PFSK-1 (cell line): ENCODE measurements at regions not wholly inside any gene's neighbourhood (a gene's known extent, or its start where the extent isn't known, plus 50 kb on each side); places are given as distances from the start of the nearest gene placed in this dataset.

Source experiments
- FOXP2 ChIP-seq: optimal IDR thresholded peaks from 2 replicates; pipeline ENCODE3; 2011; ENCODE audit warnings: borderline replicate concordance, control low read depth, inconsistent platforms; ENCODE audit not compliant: insufficient read depth; ENCODE audit errors: extremely low read length, extremely low read depth
- POLR2AphosphoS5 ChIP-seq: IDR thresholded peaks from 2 replicates; pipeline ENCODE4 v1.6.1; 2012; ENCODE audit warnings: low read depth, mild to moderate bottlenecking, control low read depth, low read length, moderate library complexity
- REST ChIP-seq, 2 experiments: IDR thresholded peaks; 2 replicates each; pipeline versions ENCODE4 v1.6.1 to v1.8.0; 2011 to 2012; ENCODE audit warnings: low read depth in 2 of 2, low read length in 2 of 2, control low read depth in 1 of 2, inconsistent platforms in 1 of 2, mild to moderate bottlenecking in 1 of 2, moderate library complexity in 1 of 2; ENCODE audit not compliant: insufficient read depth in 1 of 2
- SIN3A ChIP-seq: IDR thresholded peaks from 2 replicates; pipeline ENCODE4 v1.6.1; 2012; ENCODE audit warnings: mild to moderate bottlenecking, low read length, moderate library complexity, borderline replicate concordance; ENCODE audit not compliant: insufficient read depth
- TAF1 ChIP-seq: IDR thresholded peaks from 2 replicates; pipeline ENCODE4 v1.6.1; 2012; ENCODE audit warnings: low read length, control low read depth, borderline replicate concordance; ENCODE audit not compliant: insufficient read depth

DNA sequence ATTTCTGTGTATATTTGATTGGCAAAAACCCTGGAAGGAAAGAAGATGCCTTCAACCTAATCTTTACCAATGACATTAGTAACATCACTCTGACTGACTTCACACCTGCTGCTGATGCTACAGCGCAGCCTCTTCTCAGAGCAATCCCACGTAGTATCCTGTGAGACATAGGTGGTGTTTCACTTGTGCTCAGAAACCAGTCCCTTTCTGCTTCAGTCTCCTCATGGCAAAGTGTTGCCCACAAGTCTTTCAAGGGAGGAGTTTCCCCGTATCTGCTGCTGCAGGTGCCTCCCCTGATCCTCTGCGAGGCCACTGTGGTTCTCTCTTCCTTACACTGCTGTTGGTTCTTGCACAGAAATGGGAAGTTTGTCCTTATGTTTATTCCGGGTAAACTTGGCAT, 433.2 kb upstream of the TNP1 start:
- no peak for TF ChIP-seq TAF1
- no peak for TF ChIP-seq FOXP2
- no peak for TF ChIP-seq POLR2AphosphoS5
- no peak for TF ChIP-seq REST (IDR thresholded peaks at IDR 0.05; ENCODE audit: insufficient read depth in 1 of 2, low read depth in 2 of 2, low read length in 2 of 2)
- no peak for TF ChIP-seq SIN3A

DNA sequence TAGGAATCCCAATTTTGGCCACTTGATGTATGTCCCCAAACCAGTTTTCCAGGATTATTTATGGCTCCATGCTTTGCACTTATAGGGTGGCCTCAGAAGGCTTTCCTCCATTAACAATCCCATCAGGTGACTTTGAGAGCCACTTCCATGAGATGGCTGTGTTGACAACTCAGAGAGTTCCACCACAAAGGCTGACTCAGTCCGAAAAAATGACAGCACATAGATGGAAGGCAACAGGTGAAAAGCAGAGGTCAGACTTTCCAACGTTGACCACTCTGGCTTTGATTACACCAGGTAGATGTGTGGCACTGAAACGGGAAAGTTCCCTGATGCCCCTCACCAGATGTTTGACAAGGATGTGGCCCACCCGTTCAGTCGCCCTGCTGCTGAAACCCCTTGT, 431.4 kb upstream of the TNP1 start:
- no peak for TF ChIP-seq POLR2AphosphoS5
- no peak for TF ChIP-seq FOXP2
- TF ChIP-seq TAF1, result no peak
- no peak for TF ChIP-seq REST (IDR thresholded peaks at IDR 0.05; ENCODE audit: insufficient read depth in 1 of 2, low read depth in 2 of 2, low read length in 2 of 2)
- no peak for TF ChIP-seq SIN3A

- TF ChIP-seq TAF1, result no peak
Observed at GRCh38 chr2:217290467-217290866, 430.6 kb upstream of the TNP1 start.

GRCh38 chr2:217289907-217290280, 430.0 kb upstream of the TNP1 start:
- no peak for TF ChIP-seq FOXP2
- TF ChIP-seq TAF1, result no peak
- no peak for TF ChIP-seq REST (IDR thresholded peaks at IDR 0.05; ENCODE audit: insufficient read depth in 1 of 2, low read depth in 2 of 2, low read length in 2 of 2)
- TF ChIP-seq POLR2AphosphoS5, result no peak
- TF ChIP-seq SIN3A, result no peak

GRCh38 chr2:217289177-217289906, 429.5 kb upstream of the TNP1 start:
- TF ChIP-seq TAF1, result no peak

- TF ChIP-seq POLR2AphosphoS5 (no peak), TAF1 (no peak), SIN3A (no peak), FOXP2 (no peak), REST (IDR thresholded peaks at IDR 0.05; ENCODE audit: insufficient read depth in 1 of 2, low read depth in 2 of 2, low read length in 2 of 2) (no peak)
Observed at GRCh38 chr2:217288472-217289063, 428.7 kb upstream of the TNP1 start.
